ENCODE measurements at regions not wholly inside any gene's neighbourhood (a gene's known extent, or its start where the extent isn't known, plus 50 kb on each side); places are given as distances from the start of the nearest gene placed in this dataset.
"Not testable (repeated sequence)": the region's sequence is repeated elsewhere in the genome, so short reads cannot be mapped to it uniquely, and the experiment has no call there.

DNA sequence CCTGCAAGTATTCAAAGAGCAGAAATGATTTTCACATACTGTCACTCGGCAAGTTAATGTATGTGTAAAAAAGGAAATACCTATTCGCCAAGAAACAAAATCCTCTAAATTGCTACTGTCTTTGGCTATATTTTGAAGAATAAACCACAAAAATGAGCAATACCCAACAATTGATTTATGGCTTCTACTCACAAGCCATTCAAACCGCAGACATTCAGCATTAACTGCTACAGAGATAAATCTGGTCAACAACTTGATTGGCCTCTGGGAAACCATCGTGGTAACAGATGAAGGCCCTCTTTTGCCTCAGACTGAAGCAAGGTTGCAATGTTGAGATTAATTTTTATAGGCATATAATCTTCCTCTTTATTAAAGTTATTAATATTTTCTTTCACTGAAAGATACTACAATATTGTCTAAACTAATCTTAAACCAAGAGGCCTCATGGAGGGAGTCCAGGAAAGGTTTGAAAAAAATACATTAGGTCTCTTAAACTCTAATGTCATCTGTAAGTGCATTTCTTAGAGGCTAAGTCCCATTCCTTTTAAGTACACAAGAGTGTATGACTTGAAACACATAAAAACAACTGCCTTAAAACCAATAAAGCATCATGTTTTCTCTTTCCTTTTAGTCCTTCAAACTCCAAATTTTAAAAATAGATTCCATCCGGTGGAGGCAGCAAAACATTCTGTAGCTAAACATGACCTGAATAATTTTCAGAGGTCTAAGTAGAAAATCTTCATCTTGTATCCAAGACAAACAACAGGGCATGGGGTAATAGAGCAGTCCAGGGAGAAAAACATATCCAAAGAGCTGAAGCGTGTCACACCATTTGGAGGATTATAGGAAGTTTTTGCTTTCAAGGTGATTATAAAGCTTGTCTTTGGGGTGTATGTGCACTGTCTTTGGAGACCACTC is 162.4 kb upstream of the TGFBR2 start:
- no peak overlapping the region for H3K4me3 ChIP-seq (replicated peaks; ENCODE audit: low read depth, low read length)
- TF ChIP-seq, protein P1, sequence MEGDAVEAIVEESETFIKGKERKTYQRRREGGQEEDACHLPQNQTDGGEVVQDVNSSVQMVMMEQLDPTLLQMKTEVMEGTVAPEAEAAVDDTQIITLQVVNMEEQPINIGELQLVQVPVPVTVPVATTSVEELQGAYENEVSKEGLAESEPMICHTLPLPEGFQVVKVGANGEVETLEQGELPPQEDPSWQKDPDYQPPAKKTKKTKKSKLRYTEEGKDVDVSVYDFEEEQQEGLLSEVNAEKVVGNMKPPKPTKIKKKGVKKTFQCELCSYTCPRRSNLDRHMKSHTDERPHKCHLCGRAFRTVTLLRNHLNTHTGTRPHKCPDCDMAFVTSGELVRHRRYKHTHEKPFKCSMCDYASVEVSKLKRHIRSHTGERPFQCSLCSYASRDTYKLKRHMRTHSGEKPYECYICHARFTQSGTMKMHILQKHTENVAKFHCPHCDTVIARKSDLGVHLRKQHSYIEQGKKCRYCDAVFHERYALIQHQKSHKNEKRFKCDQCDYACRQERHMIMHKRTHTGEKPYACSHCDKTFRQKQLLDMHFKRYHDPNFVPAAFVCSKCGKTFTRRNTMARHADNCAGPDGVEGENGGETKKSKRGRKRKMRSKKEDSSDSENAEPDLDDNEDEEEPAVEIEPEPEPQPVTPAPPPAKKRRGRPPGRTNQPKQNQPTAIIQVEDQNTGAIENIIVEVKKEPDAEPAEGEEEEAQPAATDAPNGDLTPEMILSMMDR (IDR thresholded peaks at IDR 0.05; ENCODE audit: low read length, missing control alignments): no peak
- DNase-seq (ENCODE audit: low read depth): no peak

DNA sequence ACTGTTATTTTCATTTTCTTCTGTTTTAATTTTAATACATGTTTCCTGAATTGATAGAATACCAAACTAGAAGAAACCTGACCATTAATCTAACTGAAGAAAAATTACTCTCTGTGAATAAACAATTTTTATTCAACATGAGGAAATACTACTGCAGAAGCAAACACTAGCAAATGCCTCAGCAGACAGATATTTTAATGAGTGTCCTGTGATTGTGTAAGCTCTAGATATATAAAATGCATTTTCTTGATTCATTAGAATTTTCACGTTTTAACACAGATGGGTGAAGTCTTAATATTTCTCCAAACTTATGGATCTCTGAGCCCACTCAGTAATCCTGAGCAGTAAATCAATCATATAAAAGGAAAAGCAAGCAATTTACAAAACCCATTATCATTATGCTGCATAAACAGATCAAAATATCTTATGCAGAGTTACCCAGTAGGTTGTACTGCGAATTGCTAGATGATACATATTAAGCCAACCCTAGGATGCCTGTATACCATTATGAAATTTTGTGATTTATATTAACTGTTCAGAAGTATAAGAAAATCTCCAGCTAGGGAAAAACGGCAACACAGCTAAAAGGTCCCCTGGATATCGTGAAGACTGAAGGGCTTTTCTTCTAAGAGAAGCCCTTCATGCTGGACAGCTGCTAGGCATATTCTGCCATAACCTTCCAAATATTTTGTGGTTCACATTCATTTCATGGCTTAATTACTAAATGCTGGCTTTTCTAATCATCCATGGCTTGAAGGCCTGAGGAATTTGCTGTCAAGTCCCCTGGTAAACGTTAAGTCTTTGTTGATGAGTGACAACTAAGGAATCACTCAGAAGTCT is 157.7 kb upstream of the TGFBR2 start:
- no peak overlapping the region for H3K4me3 ChIP-seq (replicated peaks; ENCODE audit: low read depth, low read length)
- DNase-seq (ENCODE audit: low read depth): no peak
- TF ChIP-seq, protein P1 (IDR thresholded peaks at IDR 0.05; ENCODE audit: low read length, missing control alignments): no peak

DNA sequence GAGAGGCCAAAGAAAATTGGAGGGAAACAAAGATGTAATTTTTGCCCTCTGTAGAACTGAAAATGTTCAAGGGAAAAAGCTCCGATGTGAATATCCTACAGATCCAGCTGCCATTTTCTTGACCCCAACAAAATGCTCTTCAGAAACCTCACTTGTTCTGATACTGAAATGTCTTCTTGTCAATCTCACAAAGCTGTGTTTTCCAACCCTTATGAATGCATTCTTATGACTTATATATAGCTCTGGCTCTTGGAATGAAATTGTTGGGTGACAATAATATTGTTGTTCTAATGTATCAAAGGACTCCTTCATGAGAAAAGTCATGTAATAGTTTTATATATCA is 157.1 kb upstream of the TGFBR2 start:
- no peak for DNase-seq (ENCODE audit: low read depth)
- H3K4me3 ChIP-seq (replicated peaks; ENCODE audit: low read depth, low read length): no peak overlapping the region
- TF ChIP-seq, protein P1 (IDR thresholded peaks at IDR 0.05; ENCODE audit: low read length, missing control alignments): no peak

DNA sequence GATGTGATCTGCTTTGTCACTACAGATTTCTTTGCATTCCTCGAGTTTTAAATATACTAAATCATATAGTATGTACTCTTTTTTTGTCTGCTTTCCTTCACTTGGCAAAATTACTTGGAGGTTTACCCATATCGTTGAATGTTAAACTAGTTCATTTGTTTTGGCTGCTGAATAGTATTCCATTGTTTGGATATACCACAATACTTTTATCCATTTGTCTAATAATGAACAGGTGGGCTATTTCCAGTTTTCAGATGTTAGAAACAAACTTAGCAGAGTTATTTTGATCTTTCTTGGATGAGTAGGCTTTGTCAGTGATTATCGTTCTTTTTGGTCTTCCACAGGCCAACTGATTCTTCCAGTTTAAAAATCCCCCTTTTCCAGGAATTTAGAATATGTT is 154.0 kb upstream of the TGFBR2 start:
- H3K4me3 ChIP-seq (replicated peaks; ENCODE audit: low read depth, low read length): no peak overlapping the region
- TF ChIP-seq, protein P1 (IDR thresholded peaks at IDR 0.05; ENCODE audit: low read length, missing control alignments): no peak
- DNase-seq (ENCODE audit: low read depth): no peak

DNA sequence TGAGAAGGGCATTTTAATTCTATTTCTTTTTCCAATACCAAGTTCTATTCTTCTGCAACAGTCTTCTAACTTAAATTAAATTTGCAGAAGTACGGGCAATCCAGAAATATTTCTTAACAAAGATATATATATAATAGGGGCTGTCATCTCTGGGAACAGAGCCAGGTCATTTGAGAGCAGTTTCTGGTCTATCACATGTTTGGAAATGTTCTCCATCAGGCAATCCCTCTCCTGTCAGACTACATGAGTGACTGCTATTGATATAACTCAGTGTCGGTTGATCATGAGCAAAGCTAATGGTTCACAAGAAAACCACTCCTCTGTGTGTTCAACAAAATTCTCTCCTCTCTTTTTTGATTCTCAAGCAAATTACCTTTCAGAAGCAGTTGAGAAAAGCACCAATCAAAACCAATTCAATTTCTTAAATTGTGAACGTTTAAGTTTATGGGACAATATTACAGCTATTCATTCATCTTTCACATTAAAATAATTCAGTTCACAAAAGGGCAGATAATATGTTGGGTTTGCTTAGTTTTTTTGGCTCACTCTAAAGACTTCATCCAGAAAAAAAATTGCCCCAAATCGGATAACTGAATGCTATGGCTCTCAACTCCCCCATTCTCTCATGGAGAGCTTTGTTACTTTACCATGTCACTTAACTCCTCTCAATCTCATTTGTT is 152.9 kb upstream of the TGFBR2 start:
- TF ChIP-seq, protein P1 (IDR thresholded peaks at IDR 0.05; ENCODE audit: low read length, missing control alignments): no peak
- H3K4me3 ChIP-seq (replicated peaks; ENCODE audit: low read depth, low read length): no peak overlapping the region
- peak; percentile 48 for DNase-seq (ENCODE audit: low read depth)

DNA sequence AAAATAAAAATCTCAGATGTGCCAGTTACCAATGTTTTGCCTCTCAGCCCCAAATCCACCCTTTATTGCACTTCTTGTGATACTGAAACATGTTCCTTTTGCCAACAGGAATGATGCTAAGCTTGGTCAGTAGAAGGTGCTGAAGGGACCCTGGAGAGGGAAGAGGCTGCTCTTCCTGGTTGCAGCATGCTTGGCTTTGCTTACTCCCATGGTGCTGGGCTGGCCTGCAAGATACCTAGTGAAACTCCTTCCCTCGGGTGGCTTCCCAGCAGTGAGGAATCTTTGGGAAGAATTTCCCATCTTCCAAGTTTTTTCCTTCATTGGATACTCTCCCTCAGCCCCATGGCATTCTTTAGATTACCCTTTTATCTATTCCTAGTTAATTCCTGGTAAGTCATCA is 151.8 kb upstream of the TGFBR2 start:
- TF ChIP-seq, protein P1 (IDR thresholded peaks at IDR 0.05; ENCODE audit: low read length, missing control alignments): no peak

DNA sequence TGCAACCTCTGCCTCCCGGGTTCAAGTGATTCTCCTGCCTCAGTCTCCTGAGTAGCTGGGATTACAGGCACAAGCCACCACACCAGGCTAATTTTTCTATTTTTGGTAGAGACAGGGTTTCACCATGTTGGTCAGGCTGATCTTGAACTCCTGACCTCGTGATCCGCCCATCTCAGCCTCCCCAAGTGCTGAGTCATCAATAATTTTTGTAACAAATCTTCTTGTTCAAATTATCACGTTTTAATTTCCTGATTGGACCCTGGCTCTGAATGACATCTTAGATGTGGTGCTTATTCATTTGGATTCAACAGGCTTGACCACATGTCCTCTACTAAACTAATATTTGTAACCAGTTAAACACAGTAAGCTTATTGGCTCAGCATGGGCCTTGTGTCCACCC is 151.3 kb upstream of the TGFBR2 start:
- H3K4me3 ChIP-seq (replicated peaks; ENCODE audit: low read depth, low read length): not testable (repeated sequence)

More for the DNA sequence above, 151.8 kb upstream of the TGFBR2 start:
- H3K4me3 ChIP-seq (replicated peaks; ENCODE audit: low read depth, low read length): no peak overlapping the region
- no peak for DNase-seq (ENCODE audit: low read depth)

More for the DNA sequence above, 151.3 kb upstream of the TGFBR2 start:
- not testable (repeated sequence) for DNase-seq (ENCODE audit: low read depth)
